Endodermal cell (in vitro differentiated cells): ENCODE measurements at regions not wholly inside any gene's neighbourhood (a gene's known extent, or its start where the extent isn't known, plus 50 kb on each side); places are given as distances from the start of the nearest gene placed in this dataset.

Experiments used
- DNase-seq: peaks from one replicate; pipeline ENCODE4 v3.0.0-alpha.2; 2017
- H3K27ac ChIP-seq: 2 replicates; pipeline ENCODE4 v1.5.1; 2013; ENCODE audit warnings: mild to moderate bottlenecking, low read depth, low read length, moderate library complexity
- H3K27me3 ChIP-seq: 2 replicates; pipeline ENCODE4 v1.6.1; 2013; ENCODE audit warnings: mild to moderate bottlenecking, low read length, moderate library complexity; ENCODE audit not compliant: insufficient read depth, control insufficient read depth, poor library complexity, severe bottlenecking
- H3K36me3 ChIP-seq: 2 replicates; pipeline ENCODE4 v1.7.0; 2013; ENCODE audit warnings: mild to moderate bottlenecking, low read length, moderate library complexity; ENCODE audit not compliant: control insufficient read depth, insufficient read depth
- H3K4me1 ChIP-seq: one replicate; pipeline ENCODE4 v1.7.0; 2013; ENCODE audit warnings: low read length; ENCODE audit not compliant: control insufficient read depth, insufficient read depth
- H3K4me3 ChIP-seq: 2 replicates; pipeline ENCODE4 v1.5.1; 2013; ENCODE audit warnings: mild to moderate bottlenecking, low read length, moderate library complexity
- H3K9ac ChIP-seq: 2 replicates; pipeline ENCODE4 v1.6.1; 2013; ENCODE audit warnings: mild to moderate bottlenecking, low read length, moderate library complexity; ENCODE audit not compliant: poor library complexity, severe bottlenecking; ENCODE audit errors: extremely low read depth
- H3K9me3 ChIP-seq: 2 replicates; pipeline ENCODE4 v1.6.1; 2013; ENCODE audit warnings: mild to moderate bottlenecking, low read length, moderate library complexity; ENCODE audit not compliant: control insufficient read depth
- H3K27ac Mint-ChIP-seq: 2 replicates; pipeline ENCODE4 v1.8.0; 2020; ENCODE audit warnings: mixed read lengths
- H3K27me3 Mint-ChIP-seq: 2 replicates; pipeline ENCODE4 v1.8.0; 2021; ENCODE audit warnings: mild to moderate bottlenecking, mixed read lengths; ENCODE audit not compliant: insufficient read depth
- H3K36me3 Mint-ChIP-seq: 2 replicates; pipeline ENCODE4 v1.8.0; 2020; ENCODE audit warnings: low read depth, mixed read lengths
- H3K4me1 Mint-ChIP-seq: 2 replicates; pipeline ENCODE4 v1.8.0; 2020; ENCODE audit warnings: mixed read lengths
- H3K4me3 Mint-ChIP-seq: 2 replicates; pipeline ENCODE4 v1.8.0; 2020; ENCODE audit warnings: mild to moderate bottlenecking, moderate library complexity, mixed read lengths
- H3K9me3 Mint-ChIP-seq: 2 replicates; pipeline ENCODE4 v1.8.0; 2020; ENCODE audit warnings: mild to moderate bottlenecking, mixed read lengths
- CTCF ChIP-seq: fragments of 200-600 bp; sonication (generic); conservative IDR thresholded peaks from 2 replicates; pipeline ENCODE4 v1.5.0; 2021; ENCODE audit warnings: antibody characterized with exemption, mild to moderate bottlenecking
- WGBS, 2 experiments: methylation state at CpG; one replicate each; pipeline versions ENCODE4 v1.1.5 to v1.1.7; 2013; ENCODE audit warnings: missing lambda C conversion rate in 2 of 2, mixed read lengths in 1 of 2; ENCODE audit not compliant: insufficient coverage in 1 of 2, insufficient read length in 1 of 2; 5-methylcytosine and 5-hydroxymethylcytosine counted together

GRCh38 chr9:75626860-75627259 lies 263.6 kb upstream of the PCSK5 start:
- no peak overlapping the region for H3K9ac ChIP-seq
- H3K27ac Mint-ChIP-seq, result no peak overlapping the region
- H3K36me3 Mint-ChIP-seq, result no peaks in the 10 kb centered on the region

GRCh38 chr9:75628952-75629351 lies 261.5 kb upstream of the PCSK5 start:
- Mint-ChIP-seq H3K4me3 (no peak overlapping the region), H3K9me3 (no peaks in the 10 kb centered on the region), H3K36me3 (no peaks in the 10 kb centered on the region), H3K27me3 (no peaks in the 10 kb centered on the region), H3K27ac (no peak overlapping the region), H3K4me1 (no peaks in the 10 kb centered on the region)
- Histone ChIP-seq H3K36me3 (no peaks in the 10 kb centered on the region), H3K27me3 (no peaks in the 10 kb centered on the region), H3K4me3 (no peak overlapping the region), H3K27ac (no peak overlapping the region), H3K9ac (no peak overlapping the region), H3K4me1 (no peaks in the 10 kb centered on the region), H3K9me3 (no peaks in the 10 kb centered on the region)
- 71 to 90% methylated on average over 1 to 3 of the region's 3 CpGs for WGBS, 2 experiments
- no peak for DNase-seq
- TF ChIP-seq CTCF, result no peak

More at GRCh38 chr9:75626860-75627259, 263.6 kb upstream of the PCSK5 start:
- Histone ChIP-seq H3K27me3 (no peaks in the 10 kb centered on the region), H3K36me3 (no peaks in the 10 kb centered on the region), H3K4me1 (no peaks in the 10 kb centered on the region), H3K27ac (no peak overlapping the region), H3K9me3 (no peaks in the 10 kb centered on the region), H3K4me3 (no peak overlapping the region)
- no peaks in the 10 kb centered on the region for H3K9me3 Mint-ChIP-seq
- no peaks in the 10 kb centered on the region for H3K27me3 Mint-ChIP-seq
- no peak for TF ChIP-seq CTCF
- no peak for DNase-seq
- H3K4me1 Mint-ChIP-seq, result no peaks in the 10 kb centered on the region
- no peak overlapping the region for H3K4me3 Mint-ChIP-seq
- WGBS, 2 experiments, result 80 to 94% methylated on average over 1 of the region's 1 CpG

GRCh38 chr9:75633451-75634057 lies 256.9 kb upstream of the PCSK5 start:
- no peak overlapping the region for H3K27ac ChIP-seq
- TF ChIP-seq CTCF, result no peak
- H3K27me3 ChIP-seq, result no peaks in the 10 kb centered on the region
- no peak overlapping the region for H3K9ac ChIP-seq
- H3K27me3 Mint-ChIP-seq, result no peaks in the 10 kb centered on the region
- no peaks in the 10 kb centered on the region for H3K9me3 ChIP-seq
- 75 to 76% methylated on average over 4 to 7 of the region's 7 CpGs for WGBS, 2 experiments
- H3K4me1 ChIP-seq, result no peaks in the 10 kb centered on the region
- no peaks in the 10 kb centered on the region for H3K9me3 Mint-ChIP-seq
- DNase-seq, result no peak
- H3K4me1 Mint-ChIP-seq, result no peaks in the 10 kb centered on the region
- H3K27ac Mint-ChIP-seq, result no peak overlapping the region
- no peak overlapping the region for H3K4me3 Mint-ChIP-seq
- H3K36me3 ChIP-seq, result no peaks in the 10 kb centered on the region
- H3K36me3 Mint-ChIP-seq, result no peaks in the 10 kb centered on the region
- no peak overlapping the region for H3K4me3 ChIP-seq
